BJ (cell line): ENCODE measurements at regions not wholly inside any gene's neighbourhood (a gene's known extent, or its start where the extent isn't known, plus 50 kb on each side); places are given as distances from the start of the nearest gene placed in this dataset.

ENCODE experiments used
- CTCF ChIA-PET: fragments of 350-600 bp; formaldehyde crosslinking; extraction: SDS; loops from one replicate; lab custom pipeline; 2021; ENCODE audit warnings: antibody characterized with exemption, inconsistent platforms; lab: Yijun Ruan, JAX
- POLR2A ChIA-PET: fragments of 300-600 bp; sonication (Branson Sonifier 250); formaldehyde crosslinking; extraction: SDS; loops from one replicate; lab custom pipeline; 2021; ENCODE audit warnings: antibody characterized with exemption; lab: Charles Lee
- DNase-seq: peaks from one replicate; pipeline ENCODE4 v3.0.0-alpha.2; 2011; ENCODE audit warnings: low read depth
- H3K27me3 ChIP-seq: 2 replicates; pipeline ENCODE4 v1.6.0; 2011; ENCODE audit warnings: low read length; ENCODE audit not compliant: control insufficient read depth, insufficient read depth
- H3K36me3 ChIP-seq: 2 replicates; pipeline ENCODE4 v1.5.1; 2011; ENCODE audit warnings: low read length; ENCODE audit not compliant: control insufficient read depth, insufficient read depth
- H3K4me3 ChIP-seq: 2 replicates; pipeline ENCODE4 v1.5.1; 2011; ENCODE audit warnings: low read depth, mild to moderate bottlenecking, control low read depth, low read length
- TF ChIP-seq, protein P1 (sequence below): IDR thresholded peaks from 2 replicates; pipeline ENCODE4 v1.5.1; 2011; ENCODE audit warnings: low read depth, mild to moderate bottlenecking, control low read depth, inconsistent platforms, low read length, moderate library complexity; ENCODE audit not compliant: insufficient read depth

GRCh38 chr2:11975373-11975772 is 228.9 kb downstream of the LPIN1 start:
- CTCF ChIA-PET: interaction anchor here (1.1 kb wide), 1 partner anchor 16 kb away, joined by 4 read pairs; no protein-coding TSS in a partner anchor
- Histone ChIP-seq H3K36me3 (no peaks in the 10 kb centered on the region), H3K27me3 (peaks cover under 1% of the 10 kb centered on the region; the same call in 1 of the 2 replicates), H3K4me3 (no peak overlapping the region)
- no peak for DNase-seq
- POLR2A ChIA-PET: no interaction called here
- TF ChIP-seq, protein P1, sequence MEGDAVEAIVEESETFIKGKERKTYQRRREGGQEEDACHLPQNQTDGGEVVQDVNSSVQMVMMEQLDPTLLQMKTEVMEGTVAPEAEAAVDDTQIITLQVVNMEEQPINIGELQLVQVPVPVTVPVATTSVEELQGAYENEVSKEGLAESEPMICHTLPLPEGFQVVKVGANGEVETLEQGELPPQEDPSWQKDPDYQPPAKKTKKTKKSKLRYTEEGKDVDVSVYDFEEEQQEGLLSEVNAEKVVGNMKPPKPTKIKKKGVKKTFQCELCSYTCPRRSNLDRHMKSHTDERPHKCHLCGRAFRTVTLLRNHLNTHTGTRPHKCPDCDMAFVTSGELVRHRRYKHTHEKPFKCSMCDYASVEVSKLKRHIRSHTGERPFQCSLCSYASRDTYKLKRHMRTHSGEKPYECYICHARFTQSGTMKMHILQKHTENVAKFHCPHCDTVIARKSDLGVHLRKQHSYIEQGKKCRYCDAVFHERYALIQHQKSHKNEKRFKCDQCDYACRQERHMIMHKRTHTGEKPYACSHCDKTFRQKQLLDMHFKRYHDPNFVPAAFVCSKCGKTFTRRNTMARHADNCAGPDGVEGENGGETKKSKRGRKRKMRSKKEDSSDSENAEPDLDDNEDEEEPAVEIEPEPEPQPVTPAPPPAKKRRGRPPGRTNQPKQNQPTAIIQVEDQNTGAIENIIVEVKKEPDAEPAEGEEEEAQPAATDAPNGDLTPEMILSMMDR: no peak

GRCh38 chr2:11976073-11976472 is 229.6 kb downstream of the LPIN1 start:
- POLR2A ChIA-PET: no interaction called here
- Histone ChIP-seq H3K36me3 (no peaks in the 10 kb centered on the region), H3K4me3 (no peak overlapping the region), H3K27me3 (no peaks in the 10 kb centered on the region; the same call in 1 of the 2 replicates)
- no peak for DNase-seq
- TF ChIP-seq, protein P1: no peak
- CTCF ChIA-PET: interaction anchor here (1.1 to 1.5 kb wide), 2 partner anchors 10 to 16 kb away, joined by 4 to 6 read pairs; no protein-coding TSS in a partner anchor

- H3K36me3 ChIP-seq: no peaks in the 10 kb centered on the region
- CTCF ChIA-PET: interaction anchor here (1.5 kb wide), 1 partner anchor 8 kb away, joined by 6 read pairs; no protein-coding TSS in a partner anchor
- POLR2A ChIA-PET: no interaction called here
- no peaks in the 10 kb centered on the region; the same call in 1 of the 2 replicates for H3K27me3 ChIP-seq
- TF ChIP-seq, protein P1: no peak
- no peak overlapping the region for H3K4me3 ChIP-seq
- DNase-seq: no peak
Measured at GRCh38 chr2:11977766-11978524, 231.5 kb downstream of the LPIN1 start.

GRCh38 chr2:11980809-11981208 is 234.4 kb downstream of the LPIN1 start:
- CTCF ChIA-PET: interaction anchor here (0.6 to 1.2 kb wide), 3 partner anchors 10 to 44 kb away, joined by 3 to 4 read pairs (median 3); no protein-coding TSS in a partner anchor
- no peak for DNase-seq

GRCh38 chr2:11983401-11983800 is 237.0 kb downstream of the LPIN1 start:
- DNase-seq: no peak
- POLR2A ChIA-PET: no interaction called here
- Histone ChIP-seq H3K27me3 (peaks cover 3% of the 10 kb centered on the region), H3K4me3 (no peak overlapping the region), H3K36me3 (no peaks in the 10 kb centered on the region)
- CTCF ChIA-PET: no interaction called here
- TF ChIP-seq, protein P1: no peak

More at GRCh38 chr2:11980809-11981208, 234.4 kb downstream of the LPIN1 start:
- Histone ChIP-seq H3K36me3 (no peaks in the 10 kb centered on the region), H3K4me3 (no peak overlapping the region), H3K27me3 (peaks cover 1% of the 10 kb centered on the region; the same call in 1 of the 2 replicates)
- TF ChIP-seq, protein P1: no peak
- POLR2A ChIA-PET: no interaction called here
